ENCODE measurements at regions not wholly inside any gene's neighbourhood (a gene's known extent, or its start where the extent isn't known, plus 50 kb on each side); places are given as distances from the start of the nearest gene placed in this dataset.

GRCh38 chr1:182121787-182122186, 60.3 kb upstream of the ZNF648 start:
- no peak for DNase-seq (ENCODE audit: low read depth)

GRCh38 chr1:182120411-182121258, 59.1 kb upstream of the ZNF648 start:
- no peak for DNase-seq (ENCODE audit: low read depth)

- no peak for DNase-seq (ENCODE audit: low read depth)
Observed at GRCh38 chr1:182119631-182120030, 58.1 kb upstream of the ZNF648 start.

GRCh38 chr1:182118851-182119250, 57.3 kb upstream of the ZNF648 start:
- no peak for DNase-seq (ENCODE audit: low read depth)

GRCh38 chr1:182114627-182115023, 53.1 kb upstream of the ZNF648 start:
- no peak for DNase-seq (ENCODE audit: low read depth)

- DNase-seq (ENCODE audit: low read depth), result no peak
Observed at GRCh38 chr1:182113879-182114626, 52.5 kb upstream of the ZNF648 start.

- no peak for DNase-seq (ENCODE audit: low read depth)
Observed at GRCh38 chr1:182111496-182111895, 50.0 kb upstream of the ZNF648 start.

Measured in HS-5 (cell line).